ENCODE measurements at regions not wholly inside any gene's neighbourhood (a gene's known extent, or its start where the extent isn't known, plus 50 kb on each side); places are given as distances from the start of the nearest gene placed in this dataset.

DNA sequence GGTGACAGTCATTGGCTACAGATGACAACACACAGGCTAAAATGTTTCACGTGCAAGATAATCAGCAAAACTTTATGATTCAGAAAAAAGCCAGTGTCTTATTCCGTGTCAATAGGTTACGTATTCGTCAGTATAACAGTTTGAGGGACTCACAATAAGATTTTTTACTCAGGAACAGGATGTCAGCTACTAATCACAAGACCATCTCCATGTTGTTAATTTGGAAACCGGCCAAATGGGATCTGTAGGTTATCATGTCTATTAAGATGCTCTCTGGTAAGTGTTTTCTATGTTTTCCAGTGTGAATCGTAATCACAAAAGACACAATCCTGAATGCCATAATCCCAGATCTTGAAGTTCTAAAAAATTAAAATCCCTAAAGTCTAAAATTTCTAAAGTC is 197.3 kb downstream of the ETV1 start:
- Histone ChIP-seq H3K27ac (ENCODE audit: low read depth, low read length) (no peak overlapping the region), H3K9me2 (ENCODE audit: insufficient read depth) (0 out of 2 replicates have a peak, but pooled peaks cover 4% of the 10 kb centered on the region), H3K9ac (ENCODE audit: low read length) (no peak overlapping the region), H3K27me3 (ENCODE audit: insufficient read depth, low read length) (no peaks in the 10 kb centered on the region), H3K4me3 (replicated peaks in 1 of 2; ENCODE audit: low read depth in 1 of 2, low read length in 2 of 2) (no peak overlapping the region), H3K4me2 (ENCODE audit: low read length) (no peak overlapping the region), H3K79me2 (ENCODE audit: insufficient read depth, low read length) (no peaks in the 10 kb centered on the region), H2AFZ (ENCODE audit: low read depth, low read length, poor library complexity, severe bottlenecking) (no peak overlapping the region), H3K9me3 (ENCODE audit: control insufficient read depth in 1 of 2, insufficient read depth in 1 of 2, low read depth in 1 of 2, low read length in 2 of 2) (no peaks in the 10 kb centered on the region), H3K36me3 (ENCODE audit: control insufficient read depth in 1 of 2, insufficient read depth in 2 of 2, low read length in 2 of 2) (no peaks in the 10 kb centered on the region), H3K4me1 (ENCODE audit: control insufficient read depth in 1 of 2, insufficient read depth in 2 of 2, low read length in 2 of 2) (no peaks in the 10 kb centered on the region), H4K20me1 (ENCODE audit: insufficient read depth) (no peaks in the 10 kb centered on the region)
- no TSS peak for BruUV-seq (replicated peaks)
- CTCF ChIA-PET, result no interaction called here
- DNase-seq (ENCODE audit: low read depth, low spot score), result no peak
- TF ChIP-seq ZFX (IDR thresholded peaks at IDR 0.05) (no peak), POLR2A (IDR thresholded peaks at IDR 0.05; ENCODE audit: borderline replicate concordance, extremely low read depth, insufficient read depth, insufficient read length) (no peak), TCF7L2 (IDR thresholded peaks at IDR 0.05; ENCODE audit: borderline replicate concordance, extremely low read depth, insufficient read depth, insufficient read length) (no peak), SRF (IDR thresholded peaks at IDR 0.05; ENCODE audit: low read depth) (no peak)
- POLR2A ChIA-PET, result no interaction called here
- intact Hi-C loops (cut with micrococcal nuclease), result no loop called here
- ATAC-seq, result no peak
- RAD21 ChIA-PET (ENCODE audit: low non-redundant PET in 1 of 2, low total read pairs in 2 of 2, uncharacterized antibody in 2 of 2, unreplicated experiment in 2 of 2), result no interaction called here

DNA sequence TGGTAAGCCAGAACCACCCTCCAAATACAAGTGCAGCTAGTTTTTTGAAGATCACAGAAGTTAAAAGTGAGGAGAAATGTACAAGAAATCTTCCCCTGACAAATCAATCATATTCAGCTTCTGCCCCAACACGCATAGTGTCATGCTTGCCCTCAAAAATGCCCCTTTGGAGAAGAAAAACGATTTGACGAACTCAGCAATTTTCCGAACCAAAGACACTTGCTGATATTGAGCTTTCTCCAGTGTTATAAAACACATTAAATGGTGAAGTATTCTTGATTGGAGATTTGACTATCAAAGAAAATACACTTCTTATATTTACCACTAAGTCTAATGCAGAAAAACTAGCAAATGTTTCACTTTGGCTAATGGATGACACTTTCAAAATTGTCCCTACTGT is 195.5 kb downstream of the ETV1 start:
- Histone ChIP-seq H3K27ac (ENCODE audit: low read depth, low read length) (no peak overlapping the region), H3K79me2 (ENCODE audit: insufficient read depth, low read length) (no peaks in the 10 kb centered on the region), H3K4me3 (replicated peaks in 1 of 2; ENCODE audit: low read depth in 1 of 2, low read length in 2 of 2) (no peak overlapping the region), H3K9ac (ENCODE audit: low read length) (no peak overlapping the region), H3K9me2 (ENCODE audit: insufficient read depth) (no peaks in the 10 kb centered on the region), H4K20me1 (ENCODE audit: insufficient read depth) (no peaks in the 10 kb centered on the region), H3K9me3 (ENCODE audit: control insufficient read depth in 1 of 2, insufficient read depth in 1 of 2, low read depth in 1 of 2, low read length in 2 of 2) (no peaks in the 10 kb centered on the region), H3K4me2 (ENCODE audit: low read length) (no peak overlapping the region), H2AFZ (ENCODE audit: low read depth, low read length, poor library complexity, severe bottlenecking) (no peak overlapping the region), H3K27me3 (ENCODE audit: insufficient read depth, low read length) (no peaks in the 10 kb centered on the region), H3K36me3 (ENCODE audit: control insufficient read depth in 1 of 2, insufficient read depth in 2 of 2, low read length in 2 of 2) (no peaks in the 10 kb centered on the region), H3K4me1 (ENCODE audit: control insufficient read depth in 1 of 2, insufficient read depth in 2 of 2, low read length in 2 of 2) (no peaks in the 10 kb centered on the region)
- TF ChIP-seq RAD21 (IDR thresholded peaks at IDR 0.05; ENCODE audit: low read depth), result no peak
- TF ChIP-seq CBX3 (IDR thresholded peaks at IDR 0.05; ENCODE audit: low read depth), result no peak
- intact Hi-C loops (cut with micrococcal nuclease), result no loop called here
- no TSS peak for BruUV-seq (replicated peaks)
- DNase-seq (ENCODE audit: low read depth, low spot score) (no peak), ATAC-seq (no peak)
- ChIA-PET RAD21 (ENCODE audit: low non-redundant PET in 1 of 2, low total read pairs in 2 of 2, uncharacterized antibody in 2 of 2, unreplicated experiment in 2 of 2) (no interaction called here), POLR2A (no interaction called here), CTCF (no interaction called here)

Data from HCT116 (cell line).